ENCODE measurements at regions not wholly inside any gene's neighbourhood (a gene's known extent, or its start where the extent isn't known, plus 50 kb on each side); places are given as distances from the start of the nearest gene placed in this dataset.

DNA sequence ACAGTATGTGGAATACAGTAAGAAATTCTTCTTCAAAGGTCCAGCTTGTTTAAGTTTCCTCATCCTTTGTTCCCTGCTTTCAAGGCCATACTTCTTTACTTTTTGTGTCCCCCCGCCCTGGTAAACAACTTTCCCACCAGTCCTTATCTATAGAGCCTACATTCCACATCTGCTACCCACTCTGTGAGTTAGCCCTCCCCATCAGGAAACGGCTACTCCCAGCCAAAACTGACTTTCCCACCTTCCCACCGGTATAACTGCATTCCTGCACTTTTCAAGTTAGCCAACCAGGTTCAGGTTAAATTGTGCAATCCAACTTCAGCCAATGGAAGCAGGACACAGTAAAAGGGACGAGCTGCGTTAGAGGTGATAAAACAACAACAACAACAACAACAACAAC lies 186.9 kb downstream of the DDX3Y start:
- Mint-ChIP-seq H3K27me3 (peaks cover 3% of the 10 kb centered on the region), H3K27ac (no peak overlapping the region), H3K4me3 (no peak overlapping the region), H3K4me1 (peaks cover 15% of the 10 kb centered on the region), H3K36me3 (ENCODE audit: low read depth) (no peaks in the 10 kb centered on the region), H3K9me3 (peaks cover 4% of the 10 kb centered on the region)
- DNase-seq = no peak
- intact Hi-C loops (cut with micrococcal nuclease) = loop anchor here (10.0 kb wide), 1 partner anchor 253 kb away; no protein-coding TSS in a partner anchor

DNA sequence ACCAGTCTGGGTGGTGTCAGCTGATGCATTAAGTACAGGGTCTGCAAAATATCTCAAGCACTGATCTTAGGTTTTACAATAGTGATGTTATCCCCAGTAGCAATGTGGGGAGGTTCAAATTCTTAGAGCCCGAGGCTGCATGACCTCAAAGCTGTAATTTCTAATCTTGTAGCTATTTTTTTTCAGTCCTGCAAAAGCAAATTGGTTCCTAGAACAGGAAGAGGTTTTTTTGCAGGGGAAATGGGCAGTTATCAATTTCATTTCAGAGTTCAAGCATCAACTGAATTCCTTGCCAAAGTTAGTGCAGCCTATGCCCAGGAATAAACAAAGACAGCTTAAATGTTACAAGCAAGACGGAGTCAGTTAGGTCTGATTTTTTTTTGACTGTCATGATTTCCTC lies 188.3 kb downstream of the DDX3Y start:
- H3K4me3 Mint-ChIP-seq = no peak overlapping the region
- no peak for DNase-seq
- H3K4me1 Mint-ChIP-seq = peaks cover 15% of the 10 kb centered on the region
- peaks cover 5% of the 10 kb centered on the region for H3K27me3 Mint-ChIP-seq
- H3K36me3 Mint-ChIP-seq (ENCODE audit: low read depth) = no peaks in the 10 kb centered on the region
- peaks cover 4% of the 10 kb centered on the region for H3K9me3 Mint-ChIP-seq
- H3K27ac Mint-ChIP-seq = no peak overlapping the region
- intact Hi-C loops (cut with micrococcal nuclease) = loop anchor here (10.0 kb wide), 1 partner anchor 252 kb away; no protein-coding TSS in a partner anchor

DNA sequence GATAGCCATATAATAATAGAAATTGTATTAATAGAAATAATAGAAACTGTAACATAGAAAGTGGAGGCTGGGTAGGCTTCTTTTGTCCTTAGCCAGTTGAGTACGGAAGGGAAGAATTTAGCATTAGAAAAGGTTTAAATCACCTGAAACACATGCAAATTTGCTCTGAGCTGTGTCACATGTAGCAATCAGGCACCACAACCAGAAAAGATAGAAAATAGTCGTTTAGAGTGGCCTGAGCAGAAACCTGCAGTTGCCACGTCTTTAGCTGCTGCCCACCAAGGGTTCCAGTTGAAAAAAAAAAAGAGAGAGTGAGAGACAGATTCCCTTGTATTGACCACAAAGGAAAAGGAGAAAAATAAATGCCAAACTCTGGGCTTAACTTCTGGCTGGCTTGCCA lies 188.8 kb downstream of the DDX3Y start:
- Mint-ChIP-seq H3K9me3 (peaks cover 4% of the 10 kb centered on the region), H3K4me3 (peak overlapping the region; percentile 23), H3K27me3 (peaks cover 5% of the 10 kb centered on the region), H3K4me1 (peaks cover 15% of the 10 kb centered on the region), H3K27ac (no peak overlapping the region), H3K36me3 (ENCODE audit: low read depth) (no peaks in the 10 kb centered on the region)
- intact Hi-C loops (cut with micrococcal nuclease) = loop anchor here (10.0 kb wide), 1 partner anchor 251 kb away; no protein-coding TSS in a partner anchor
- DNase-seq = no peak

DNA sequence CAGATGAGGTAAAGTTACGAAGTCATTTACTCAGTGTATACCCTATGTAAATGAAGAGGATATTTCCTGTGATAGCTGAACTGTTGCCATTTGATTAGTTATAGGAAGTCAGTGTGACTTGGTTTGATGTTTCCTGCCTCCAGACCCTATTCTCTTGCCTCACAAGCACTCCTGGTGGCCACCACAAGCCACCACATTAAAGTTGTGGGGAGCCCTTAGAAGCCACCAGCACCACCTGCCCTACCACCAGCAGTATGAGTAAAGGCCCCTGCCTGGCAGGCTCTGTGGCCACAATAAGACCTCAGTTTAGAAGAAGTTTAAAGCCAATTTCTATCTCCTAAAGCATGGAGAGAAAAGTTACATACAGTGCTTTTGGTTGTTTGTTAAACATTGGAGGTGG lies 189.7 kb downstream of the DDX3Y start:
- H3K27ac Mint-ChIP-seq = peak overlapping the region; percentile 32
- peaks cover 13% of the 10 kb centered on the region for H3K9me3 Mint-ChIP-seq
- H3K4me1 Mint-ChIP-seq = peaks cover 15% of the 10 kb centered on the region
- DNase-seq = peak; percentile 78
- intact Hi-C loops (cut with micrococcal nuclease) = loop anchor here (2.0 to 10.0 kb wide), 2 partner anchors 46 to 250 kb away; no protein-coding TSS in a partner anchor
- no peak overlapping the region for H3K4me3 Mint-ChIP-seq
- H3K36me3 Mint-ChIP-seq (ENCODE audit: low read depth) = no peaks in the 10 kb centered on the region
- H3K27me3 Mint-ChIP-seq = peaks cover 5% of the 10 kb centered on the region

DNA sequence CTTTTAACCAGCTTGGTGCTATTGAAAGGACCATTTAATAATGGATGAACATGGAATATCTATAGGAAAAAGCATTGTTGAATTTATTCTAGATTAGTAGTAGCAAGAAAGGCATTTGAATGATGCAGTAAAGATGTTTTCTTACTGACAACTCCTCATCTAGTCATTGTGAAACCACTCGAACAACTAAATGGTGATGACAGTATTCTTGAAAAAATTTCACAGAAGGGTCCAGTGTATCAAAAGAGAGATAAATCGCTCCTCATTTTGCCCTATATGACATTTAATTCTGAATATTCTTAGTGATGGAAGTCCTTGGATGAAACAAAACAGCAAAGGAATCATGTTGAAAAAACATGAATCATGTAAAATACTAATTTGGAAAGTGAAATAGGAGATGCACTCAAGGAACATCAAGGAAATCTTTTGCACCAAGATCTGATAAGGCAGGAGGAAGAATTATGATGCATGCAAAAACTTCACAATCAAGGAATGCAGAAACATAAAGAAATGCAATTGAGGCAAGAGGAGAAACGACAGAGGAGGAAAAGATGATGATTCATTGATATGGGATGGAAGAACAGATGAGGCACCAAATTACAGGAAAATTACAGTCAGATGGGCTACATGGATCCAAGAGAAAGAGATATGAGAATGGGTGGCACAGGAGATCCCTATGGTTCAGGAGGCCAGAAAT lies 190.4 kb downstream of the DDX3Y start:
- peaks cover 15% of the 10 kb centered on the region for H3K4me1 Mint-ChIP-seq
- H3K4me3 Mint-ChIP-seq = peak overlapping the region; percentile 11
- intact Hi-C loops (cut with micrococcal nuclease) = loop anchor here (2.0 to 10.0 kb wide), 2 partner anchors 46 to 250 kb away; no protein-coding TSS in a partner anchor
- no peaks in the 10 kb centered on the region for H3K36me3 Mint-ChIP-seq (ENCODE audit: low read depth)
- H3K27me3 Mint-ChIP-seq = peaks cover 5% of the 10 kb centered on the region
- DNase-seq = no peak
- H3K27ac Mint-ChIP-seq = no peak overlapping the region
- peaks cover 13% of the 10 kb centered on the region for H3K9me3 Mint-ChIP-seq

DNA sequence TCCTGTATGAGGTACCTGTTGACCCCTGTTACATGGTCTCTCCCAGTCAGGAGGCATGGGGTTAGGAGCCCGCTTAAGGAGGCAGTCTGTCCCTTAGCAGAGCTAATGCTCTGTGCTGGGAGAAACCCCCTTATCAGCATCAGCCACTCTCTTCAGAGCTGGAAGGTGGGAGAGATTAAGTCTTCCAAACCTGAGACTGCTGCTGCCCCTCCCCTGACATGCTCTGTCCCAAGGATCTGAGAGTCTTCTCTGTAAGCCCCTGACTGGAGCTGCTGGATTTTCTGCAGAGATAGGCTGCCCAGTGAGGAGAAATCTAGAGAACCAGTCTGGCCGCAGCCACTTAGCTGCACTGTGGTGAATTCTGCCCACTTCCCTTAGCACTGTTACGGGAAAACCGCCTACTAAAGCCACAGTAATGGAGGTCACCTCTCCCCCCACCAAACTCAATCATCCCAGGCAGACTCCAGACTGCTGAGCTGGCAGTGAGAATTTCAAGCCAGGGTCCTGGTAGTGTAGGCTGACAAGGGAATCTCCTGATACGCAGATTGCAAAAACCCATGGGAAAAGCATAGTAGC lies 222.3 kb downstream of the DDX3Y start:
- Mint-ChIP-seq H3K36me3 (ENCODE audit: low read depth) (no peaks in the 10 kb centered on the region), H3K27ac (no peak overlapping the region), H3K4me1 (no peaks in the 10 kb centered on the region), H3K27me3 (peaks cover 3% of the 10 kb centered on the region), H3K9me3 (no peaks in the 10 kb centered on the region), H3K4me3 (no peak overlapping the region)
- intact Hi-C loops (cut with micrococcal nuclease) = no loop called here
- DNase-seq = no peak

DNA sequence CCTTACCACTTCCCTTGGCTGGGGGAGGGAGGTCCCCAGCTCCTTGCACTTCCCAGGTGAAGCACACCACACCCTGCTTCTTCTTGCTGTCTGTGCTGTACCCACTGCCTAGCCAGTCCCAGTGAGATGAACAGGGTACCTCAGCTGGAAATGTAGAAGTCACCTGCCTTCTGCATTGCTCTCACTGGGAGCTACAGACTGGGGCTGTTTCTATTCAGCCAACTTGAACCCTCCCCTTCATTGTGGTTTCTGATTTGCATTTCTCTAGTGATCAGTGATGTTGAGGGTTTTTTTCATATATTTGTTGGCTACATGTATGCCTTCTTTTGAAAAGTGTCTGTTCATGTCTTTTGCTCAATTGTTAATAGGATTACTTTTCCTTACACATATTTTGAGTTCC lies 222.8 kb downstream of the DDX3Y start:
- H3K27ac Mint-ChIP-seq = no peak overlapping the region
- no peaks in the 10 kb centered on the region for H3K4me1 Mint-ChIP-seq
- peaks cover 3% of the 10 kb centered on the region for H3K27me3 Mint-ChIP-seq
- DNase-seq = no peak
- no peaks in the 10 kb centered on the region for H3K36me3 Mint-ChIP-seq (ENCODE audit: low read depth)
- H3K9me3 Mint-ChIP-seq = no peaks in the 10 kb centered on the region
- no peak overlapping the region for H3K4me3 Mint-ChIP-seq
- intact Hi-C loops (cut with micrococcal nuclease) = no loop called here

DNA sequence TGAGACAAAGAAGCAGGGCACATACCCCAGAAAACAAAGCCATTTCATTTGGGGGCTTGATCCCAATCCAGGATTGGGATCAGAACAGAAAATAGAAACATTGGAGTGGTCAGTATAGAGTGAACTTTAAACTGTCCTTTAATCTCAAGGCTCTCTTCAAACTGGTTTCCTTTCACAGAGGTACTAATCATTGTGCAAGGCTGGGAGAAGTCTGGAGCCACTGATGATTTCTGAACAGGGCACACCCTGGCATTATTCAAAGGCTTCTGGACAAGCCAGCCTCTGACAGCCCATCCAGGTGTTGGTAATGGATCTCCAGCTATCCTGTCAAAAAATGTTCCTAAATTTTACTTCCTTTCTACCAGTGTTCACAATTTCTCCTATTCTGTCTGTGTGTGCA lies 244.5 kb downstream of the DDX3Y start:
- H3K27me3 Mint-ChIP-seq = peaks cover 7% of the 10 kb centered on the region
- H3K9me3 Mint-ChIP-seq = no peaks in the 10 kb centered on the region
- no peaks in the 10 kb centered on the region for H3K36me3 Mint-ChIP-seq (ENCODE audit: low read depth)
- peak overlapping the region; percentile 63 for H3K27ac Mint-ChIP-seq
- H3K4me1 Mint-ChIP-seq = peaks cover 3% of the 10 kb centered on the region
- peak overlapping the region; percentile 84 for H3K4me3 Mint-ChIP-seq
- intact Hi-C loops (cut with micrococcal nuclease) = loop anchor here (10.0 kb wide), 2 partner anchors 234 to 1196 kb away; no protein-coding TSS in a partner anchor
- no peak for DNase-seq

DNA sequence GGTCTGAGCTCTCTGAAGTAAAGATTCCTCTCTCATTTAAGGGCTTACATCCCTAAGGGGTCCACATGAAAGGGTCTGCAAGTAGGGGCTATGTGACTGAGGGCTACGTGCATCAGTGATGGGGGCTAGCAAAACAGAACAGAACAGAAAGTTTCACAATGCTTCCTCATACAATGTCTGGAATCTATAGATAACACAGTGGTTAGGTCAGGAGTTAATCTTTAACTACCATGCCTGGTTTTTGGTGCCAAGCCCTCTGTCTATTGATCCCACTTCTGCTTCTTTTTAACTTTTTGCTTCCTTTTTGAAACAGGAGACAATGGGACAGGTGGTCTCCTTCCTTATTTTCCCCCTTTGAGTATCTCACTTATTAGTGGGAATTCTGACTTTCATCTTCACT lies 263.0 kb downstream of the DDX3Y start:
- H3K27ac Mint-ChIP-seq = no peak overlapping the region
- H3K9me3 Mint-ChIP-seq = no peaks in the 10 kb centered on the region
- no peaks in the 10 kb centered on the region for H3K36me3 Mint-ChIP-seq (ENCODE audit: low read depth)
- intact Hi-C loops (cut with micrococcal nuclease) = no loop called here
- H3K4me3 Mint-ChIP-seq = no peak overlapping the region
- no peak for DNase-seq
- no peaks in the 10 kb centered on the region for H3K27me3 Mint-ChIP-seq
- peaks cover 4% of the 10 kb centered on the region for H3K4me1 Mint-ChIP-seq

DNA sequence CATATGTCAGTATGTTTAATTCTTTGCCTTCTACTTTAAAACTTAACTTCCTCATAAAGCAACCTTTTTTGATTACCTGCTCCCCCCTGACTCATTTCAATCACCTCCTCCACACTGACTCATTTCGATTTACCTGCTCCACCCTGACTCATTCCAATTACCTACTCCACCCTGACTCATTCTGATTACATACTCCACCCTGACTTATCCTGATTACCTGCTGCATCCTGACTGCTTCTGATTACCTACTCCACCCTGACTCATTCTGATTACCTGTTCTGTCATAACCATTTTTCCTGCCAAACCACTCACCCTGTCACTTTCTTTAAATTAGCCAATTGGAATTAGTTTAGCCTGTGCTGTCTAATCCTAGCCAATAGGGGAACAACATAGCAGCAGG lies 263.6 kb downstream of the DDX3Y start:
- H3K27me3 Mint-ChIP-seq = no peaks in the 10 kb centered on the region
- DNase-seq = no peak
- no peaks in the 10 kb centered on the region for H3K9me3 Mint-ChIP-seq
- H3K36me3 Mint-ChIP-seq (ENCODE audit: low read depth) = no peaks in the 10 kb centered on the region
- no peak overlapping the region for H3K27ac Mint-ChIP-seq
- no peak overlapping the region for H3K4me3 Mint-ChIP-seq
- intact Hi-C loops (cut with micrococcal nuclease) = no loop called here
- H3K4me1 Mint-ChIP-seq = peaks cover 4% of the 10 kb centered on the region
